ENCODE measurements at regions not wholly inside any gene's neighbourhood (a gene's known extent, or its start where the extent isn't known, plus 50 kb on each side); places are given as distances from the start of the nearest gene placed in this dataset.

DNA sequence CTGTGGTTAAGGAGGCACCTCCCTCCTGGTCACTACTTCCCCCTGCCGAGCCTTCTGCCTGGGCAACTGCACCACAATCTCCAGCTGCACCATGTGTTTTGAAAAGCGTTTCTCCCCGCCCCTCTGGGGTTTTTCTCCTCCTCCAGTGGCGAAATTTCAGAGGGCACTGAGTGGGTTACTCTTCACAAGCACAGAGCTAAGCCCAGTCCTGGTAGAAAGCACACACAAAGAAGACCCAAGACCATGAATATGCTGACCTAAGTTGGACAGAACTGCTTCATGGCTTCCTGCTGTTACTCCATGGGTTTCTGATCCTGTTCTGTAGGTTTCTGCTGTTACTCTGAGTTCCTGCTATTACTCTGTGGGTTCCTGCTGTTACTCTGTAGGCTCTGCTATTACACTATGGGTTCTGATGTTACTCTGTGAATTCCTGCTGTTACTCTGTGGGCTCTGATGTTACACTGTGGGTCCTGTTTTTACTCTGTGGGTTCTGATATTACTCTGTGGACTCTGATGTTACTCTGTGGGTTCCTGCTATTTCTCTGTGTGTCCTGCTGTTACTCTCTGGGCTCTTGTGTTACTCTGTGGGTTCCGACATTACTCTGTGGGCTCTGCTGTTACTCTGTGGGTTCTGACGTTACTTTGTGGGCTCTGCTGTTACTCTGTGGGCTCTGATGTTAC, 216.6 kb downstream of the RTP5 start:
- TF ChIP-seq POLR2A (IDR thresholded peaks at IDR 0.05; ENCODE audit: low read length) (no peak), GATA1 (IDR thresholded peaks at IDR 0.05; ENCODE audit: low read depth, low read length) (no peak)

All from erythroblast (primary cell).